HG02938 (cell line): ENCODE measurements at regions not wholly inside any gene's neighbourhood (a gene's known extent, or its start where the extent isn't known, plus 50 kb on each side); places are given as distances from the start of the nearest gene placed in this dataset.
"Not testable (repeated sequence)": the region's sequence is repeated elsewhere in the genome, so short reads cannot be mapped to it uniquely, and the experiment has no call there.

ENCODE experiments used
- ATAC-seq: cut with Tn5 transposase; IDR thresholded peaks from one replicate; pipeline ENCODE4 v1.9.1; 2021; ENCODE audit warnings: mild to moderate bottlenecking, moderate library complexity; ENCODE audit not compliant: unreplicated experiment

GRCh38 chr1:208462761-208463160 lies 218.6 kb upstream of the PLXNA2 start:
- no peak for ATAC-seq

DNA sequence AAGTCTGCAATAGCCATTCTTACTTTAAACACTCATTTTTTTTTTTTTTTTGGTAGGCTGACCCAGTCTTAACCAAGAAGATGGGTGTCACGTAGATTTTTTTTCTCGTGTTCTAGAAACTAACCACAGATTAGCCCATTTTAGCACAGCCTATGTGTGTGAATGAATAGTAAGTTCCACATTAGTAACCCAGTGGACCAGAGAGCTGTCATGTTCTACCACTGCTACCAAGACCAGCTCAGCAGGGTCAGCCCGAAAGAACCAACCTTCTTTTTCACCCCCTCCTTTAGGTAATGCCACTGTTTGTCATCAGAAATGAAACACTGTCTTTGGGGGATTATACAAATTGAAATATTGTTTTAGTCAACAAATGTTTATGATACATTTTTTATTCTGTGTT lies 221.1 kb upstream of the PLXNA2 start:
- no peak for ATAC-seq

- no peak for ATAC-seq
Observed at GRCh38 chr1:208465786-208466590, 221.8 kb upstream of the PLXNA2 start.

DNA sequence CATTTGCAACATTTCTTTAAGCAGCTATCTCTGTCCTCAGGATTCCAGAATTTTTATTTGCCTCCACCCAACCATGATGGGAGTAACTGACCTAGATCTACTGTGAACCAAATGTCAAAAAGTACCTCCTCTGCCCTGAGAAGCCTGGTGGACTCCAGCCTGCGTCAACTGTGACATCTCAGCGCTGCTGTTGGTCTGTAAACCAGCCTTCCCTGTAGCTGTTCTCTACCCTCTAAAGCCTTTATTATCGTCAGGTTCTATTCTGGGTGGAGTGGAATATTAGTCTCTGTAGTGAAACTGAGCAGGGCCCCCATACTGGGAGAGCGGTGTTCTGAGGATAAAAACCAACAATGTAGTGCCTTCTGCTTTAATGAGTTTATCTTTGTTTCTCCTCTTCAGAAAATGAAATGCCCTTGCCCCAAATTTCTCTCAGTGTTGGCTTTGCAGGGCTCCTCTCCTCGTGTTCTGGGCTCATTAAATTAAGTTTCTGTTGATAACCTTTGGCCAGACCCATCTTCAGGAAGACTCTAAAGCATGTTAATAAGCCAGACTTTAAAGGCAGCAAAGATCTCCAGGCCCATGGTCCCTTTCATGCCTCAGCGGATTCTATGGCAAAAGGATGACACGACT lies 223.1 kb upstream of the PLXNA2 start:
- no peak for ATAC-seq

GRCh38 chr1:208475449-208475848 lies 231.3 kb upstream of the PLXNA2 start:
- ATAC-seq, result no peak

- no peak for ATAC-seq
Observed at GRCh38 chr1:208475951-208476845, 232.0 kb upstream of the PLXNA2 start.

DNA sequence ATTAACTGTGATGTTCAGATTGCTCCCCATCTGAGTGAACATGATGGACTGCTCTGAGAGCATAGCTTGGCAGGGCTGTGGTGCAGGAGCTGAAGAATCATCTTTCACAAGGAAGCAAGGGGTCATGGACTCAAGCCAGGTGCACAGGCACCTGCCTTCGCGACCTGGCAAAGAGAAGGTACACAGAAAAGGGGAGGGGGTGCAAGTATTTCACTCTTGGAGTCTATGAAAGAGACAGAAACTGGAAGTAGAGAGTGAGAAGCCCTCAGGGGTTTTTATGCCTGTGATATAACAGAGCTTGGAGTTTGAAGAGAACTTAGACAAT lies 232.6 kb upstream of the PLXNA2 start:
- ATAC-seq, result no peak

GRCh38 chr1:208479435-208479834 lies 235.3 kb upstream of the PLXNA2 start:
- no peak for ATAC-seq

- ATAC-seq, result no peak
Observed at GRCh38 chr1:208485512-208485911, 241.3 kb upstream of the PLXNA2 start.

DNA sequence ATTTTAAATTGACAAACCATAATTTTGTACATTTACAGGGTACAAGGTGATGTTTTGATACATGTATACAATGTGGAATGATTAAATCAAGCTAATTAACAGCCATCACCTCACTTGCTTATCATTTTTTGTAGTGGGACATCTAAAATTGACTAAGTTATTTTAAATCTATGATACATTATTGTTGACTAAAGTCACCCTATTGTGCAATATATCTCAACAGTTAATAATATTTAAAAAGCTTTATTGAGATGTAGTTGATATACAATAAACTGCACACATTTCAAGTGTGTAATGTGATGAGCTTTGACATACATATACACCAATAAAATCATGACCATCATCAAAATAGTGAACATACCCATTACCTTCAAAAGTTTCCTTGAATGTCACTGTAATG lies 242.5 kb upstream of the PLXNA2 start:
- ATAC-seq, result no peak

- not testable (repeated sequence) for ATAC-seq
Observed at GRCh38 chr1:208488432-208488831, 244.2 kb upstream of the PLXNA2 start.

DNA sequence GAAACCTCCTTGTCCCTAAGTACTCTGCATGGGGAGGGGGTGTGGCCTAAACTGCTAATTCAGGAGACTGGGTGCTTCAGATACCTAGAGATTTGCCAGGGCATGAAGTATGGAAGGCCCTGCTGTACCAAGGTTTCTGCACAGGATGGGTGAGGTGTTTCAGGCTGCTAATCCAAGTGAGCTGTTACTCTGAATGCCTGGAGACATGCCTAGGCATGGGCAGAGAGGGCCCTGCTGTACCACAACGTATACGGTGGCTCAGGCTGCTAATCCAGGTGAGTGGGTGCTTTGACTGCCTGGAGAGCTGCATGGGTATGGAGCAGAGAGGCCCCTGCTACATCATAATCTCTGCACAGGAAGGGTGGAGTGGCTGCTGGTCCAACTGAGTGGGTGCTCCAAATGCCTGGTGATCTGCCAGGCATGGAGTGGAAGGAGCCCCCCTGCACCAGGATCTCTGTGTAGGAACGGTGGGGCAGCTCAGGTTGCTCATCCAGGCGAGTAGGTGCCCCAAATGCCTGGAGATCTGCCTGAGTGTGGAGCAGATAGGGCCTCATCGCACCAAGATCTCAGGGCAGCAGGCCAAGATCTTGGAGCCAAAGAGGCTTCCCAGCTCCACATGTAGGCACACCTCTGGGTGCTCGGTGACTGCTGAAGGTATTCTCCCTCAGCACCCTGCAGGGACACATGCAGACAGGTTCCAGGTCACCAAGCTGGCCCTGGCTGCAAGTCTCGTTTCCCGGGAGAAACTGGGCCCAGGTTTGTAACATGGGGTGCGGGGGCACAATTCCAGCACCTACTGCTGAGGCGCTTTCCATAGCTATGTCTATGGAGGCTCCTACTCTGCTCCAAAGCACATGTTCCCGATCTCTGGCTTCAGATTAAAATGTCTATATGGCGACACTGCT lies 252.5 kb upstream of the PLXNA2 start:
- ATAC-seq, result no peak

DNA sequence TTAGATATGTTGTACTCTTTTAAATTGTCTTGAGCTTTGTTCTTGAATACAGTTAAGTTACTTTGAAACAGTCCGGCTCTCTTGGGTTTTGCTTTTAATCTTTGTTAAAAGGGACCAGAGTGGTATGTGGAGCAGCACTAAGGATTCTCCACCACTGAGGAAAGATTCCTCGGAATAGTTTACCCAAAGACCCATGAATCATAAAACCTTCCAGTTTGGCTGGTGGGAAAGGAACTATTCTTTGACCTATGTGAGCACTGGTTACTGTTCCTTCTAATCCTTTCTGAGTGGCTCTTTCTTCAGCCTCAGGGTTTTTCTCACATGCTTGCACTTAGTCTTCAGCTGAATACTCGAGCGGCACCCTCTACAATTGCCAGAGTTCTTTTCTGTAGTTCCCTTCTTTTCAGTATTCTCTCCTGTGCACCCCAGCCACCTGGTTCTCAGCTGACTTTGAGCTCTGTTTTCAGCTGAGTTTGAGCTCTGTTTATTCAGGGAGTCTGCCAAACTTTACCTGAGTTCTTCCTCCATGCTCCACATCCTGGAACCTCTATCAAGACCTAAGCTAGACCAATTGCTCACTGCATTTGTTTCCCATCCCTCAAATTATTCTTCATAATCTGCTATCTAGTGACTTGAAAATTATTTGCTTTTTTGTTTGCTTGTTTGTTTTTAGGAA lies 253.8 kb upstream of the PLXNA2 start:
- ATAC-seq, result no peak

- ATAC-seq, result no peak
Observed at GRCh38 chr1:208499026-208499425, 254.8 kb upstream of the PLXNA2 start.

GRCh38 chr1:208499601-208500000 lies 255.4 kb upstream of the PLXNA2 start:
- no peak for ATAC-seq

GRCh38 chr1:208500375-208500774 lies 256.2 kb upstream of the PLXNA2 start:
- no peak for ATAC-seq

- no peak for ATAC-seq
Observed at GRCh38 chr1:208501542-208501941, 257.4 kb upstream of the PLXNA2 start.

GRCh38 chr1:208503787-208504186 lies 259.6 kb upstream of the PLXNA2 start:
- no peak for ATAC-seq

GRCh38 chr1:208506812-208507211 lies 262.6 kb upstream of the PLXNA2 start:
- ATAC-seq, result no peak

GRCh38 chr1:208509072-208509471 lies 264.9 kb upstream of the PLXNA2 start:
- no peak for ATAC-seq
